ENCODE measurements at regions not wholly inside any gene's neighbourhood (a gene's known extent, or its start where the extent isn't known, plus 50 kb on each side); places are given as distances from the start of the nearest gene placed in this dataset.
"Not testable (repeated sequence)": the region's sequence is repeated elsewhere in the genome, so short reads cannot be mapped to it uniquely, and the experiment has no call there.

DNA sequence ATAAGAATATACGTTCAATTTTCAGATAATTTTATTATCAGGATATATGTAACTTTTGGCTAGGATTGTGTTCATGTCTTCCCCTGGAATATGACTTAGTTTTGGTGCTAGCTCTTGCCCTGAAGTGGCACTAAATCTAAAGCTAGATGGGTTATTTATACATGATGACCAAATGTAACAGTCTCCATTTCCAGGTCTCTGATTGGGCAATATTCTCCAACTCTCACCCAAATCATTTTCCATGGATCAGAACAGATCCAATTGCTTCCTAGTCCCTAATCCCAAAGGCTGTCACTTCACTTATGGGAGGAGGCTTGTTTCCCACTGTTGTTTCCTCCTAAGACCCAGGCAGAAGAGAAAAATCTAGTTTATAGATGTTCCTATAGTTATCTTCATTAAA lies 274.6 kb upstream of the SLC16A7 start:
- Histone ChIP-seq H3K27me3 (no peaks in the 10 kb centered on the region), H3K9ac (ENCODE audit: low read depth in 2 of 2, low read length in 2 of 2) (no peak overlapping the region), H3K4me1 (no peaks in the 10 kb centered on the region), H3K27ac (no peak overlapping the region), H3K36me3 (no peaks in the 10 kb centered on the region), H3K9me3 (no peaks in the 10 kb centered on the region), H3K4me3 (no peak overlapping the region)
- TF ChIP-seq, protein P1, sequence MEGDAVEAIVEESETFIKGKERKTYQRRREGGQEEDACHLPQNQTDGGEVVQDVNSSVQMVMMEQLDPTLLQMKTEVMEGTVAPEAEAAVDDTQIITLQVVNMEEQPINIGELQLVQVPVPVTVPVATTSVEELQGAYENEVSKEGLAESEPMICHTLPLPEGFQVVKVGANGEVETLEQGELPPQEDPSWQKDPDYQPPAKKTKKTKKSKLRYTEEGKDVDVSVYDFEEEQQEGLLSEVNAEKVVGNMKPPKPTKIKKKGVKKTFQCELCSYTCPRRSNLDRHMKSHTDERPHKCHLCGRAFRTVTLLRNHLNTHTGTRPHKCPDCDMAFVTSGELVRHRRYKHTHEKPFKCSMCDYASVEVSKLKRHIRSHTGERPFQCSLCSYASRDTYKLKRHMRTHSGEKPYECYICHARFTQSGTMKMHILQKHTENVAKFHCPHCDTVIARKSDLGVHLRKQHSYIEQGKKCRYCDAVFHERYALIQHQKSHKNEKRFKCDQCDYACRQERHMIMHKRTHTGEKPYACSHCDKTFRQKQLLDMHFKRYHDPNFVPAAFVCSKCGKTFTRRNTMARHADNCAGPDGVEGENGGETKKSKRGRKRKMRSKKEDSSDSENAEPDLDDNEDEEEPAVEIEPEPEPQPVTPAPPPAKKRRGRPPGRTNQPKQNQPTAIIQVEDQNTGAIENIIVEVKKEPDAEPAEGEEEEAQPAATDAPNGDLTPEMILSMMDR (IDR thresholded peaks at IDR 0.05) = no peak
- intact Hi-C loops (cut with DNase I) = no loop called here
- no peak for DNase-seq

DNA sequence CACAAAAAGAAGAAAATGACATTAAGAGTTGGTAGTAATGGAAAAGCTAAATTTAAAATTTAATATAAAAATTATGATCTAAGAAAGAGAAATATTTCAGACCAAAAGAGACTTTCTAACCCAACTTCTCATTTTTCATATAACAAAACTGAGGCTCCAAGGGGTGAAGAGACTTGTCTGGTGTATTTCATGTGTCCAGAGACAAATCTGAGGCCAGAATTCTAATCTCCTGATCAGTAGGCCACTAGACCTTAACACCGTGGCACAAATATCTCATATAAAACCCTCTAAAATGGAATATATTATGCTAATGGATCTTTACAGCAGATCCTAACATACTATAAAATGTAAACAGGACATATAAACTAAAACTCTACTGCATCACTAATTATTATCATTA lies 275.7 kb upstream of the SLC16A7 start:
- H3K27ac ChIP-seq = no peak overlapping the region
- intact Hi-C loops (cut with DNase I) = no loop called here

DNA sequence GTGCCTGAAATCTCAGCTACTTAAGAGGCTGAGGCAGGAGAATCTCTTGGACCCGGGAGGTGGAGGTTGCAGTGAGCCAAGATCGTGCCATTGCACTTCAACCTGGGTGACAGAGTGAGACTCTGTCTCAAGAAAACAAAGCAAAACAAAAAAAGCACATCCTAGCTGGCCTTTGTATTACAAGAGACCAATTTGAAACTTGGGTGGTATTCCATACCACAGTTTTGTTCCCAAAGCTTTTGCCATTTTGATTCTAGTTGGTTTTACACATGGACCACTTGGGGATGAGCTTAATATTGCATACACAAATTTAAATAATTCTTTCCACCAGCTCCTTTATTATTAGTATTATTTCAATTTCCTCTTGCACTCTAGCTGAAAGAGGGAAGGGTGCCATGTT lies 276.9 kb upstream of the SLC16A7 start:
- H3K9ac ChIP-seq (ENCODE audit: low read depth in 2 of 2, low read length in 2 of 2) = no peak overlapping the region
- intact Hi-C loops (cut with DNase I) = no loop called here
- no peak overlapping the region for H3K4me3 ChIP-seq
- no peak overlapping the region for H3K27ac ChIP-seq
- no peaks in the 10 kb centered on the region for H3K4me1 ChIP-seq
- no peaks in the 10 kb centered on the region for H3K36me3 ChIP-seq
- no peaks in the 10 kb centered on the region for H3K9me3 ChIP-seq
- no peaks in the 10 kb centered on the region for H3K27me3 ChIP-seq
- no peak for DNase-seq
- TF ChIP-seq, protein P1 (IDR thresholded peaks at IDR 0.05) = no peak

More for the DNA sequence above, 275.7 kb upstream of the SLC16A7 start:
- Histone ChIP-seq H3K4me3 (no peak overlapping the region), H3K36me3 (no peaks in the 10 kb centered on the region), H3K27me3 (no peaks in the 10 kb centered on the region), H3K9me3 (no peaks in the 10 kb centered on the region), H3K9ac (ENCODE audit: low read depth in 2 of 2, low read length in 2 of 2) (no peak overlapping the region), H3K4me1 (no peaks in the 10 kb centered on the region)
- DNase-seq = no peak
- TF ChIP-seq, protein P1 (IDR thresholded peaks at IDR 0.05) = no peak

DNA sequence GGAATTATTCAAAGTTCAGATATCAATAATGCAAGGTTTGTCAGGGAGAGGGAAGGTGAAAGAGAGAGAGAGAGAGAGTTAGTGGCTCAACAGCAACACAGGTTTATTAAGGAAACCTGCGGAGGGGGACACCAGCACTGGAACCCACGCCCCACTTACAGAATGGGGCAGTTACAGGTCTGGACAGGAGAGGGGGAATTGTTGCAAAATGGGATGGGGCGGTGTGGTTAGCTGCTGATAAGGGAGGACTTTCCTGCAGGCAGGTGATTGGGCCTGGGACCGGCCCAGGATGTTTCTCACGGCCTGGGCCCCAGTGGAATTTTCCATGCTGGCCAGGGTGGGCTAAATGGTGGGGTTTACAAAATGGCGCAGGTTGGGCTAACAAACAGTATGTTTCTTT lies 278.2 kb upstream of the SLC16A7 start:
- H3K27ac ChIP-seq = no peak overlapping the region
- no peak for DNase-seq
- no peaks in the 10 kb centered on the region for H3K9me3 ChIP-seq
- TF ChIP-seq, protein P1 (IDR thresholded peaks at IDR 0.05) = no peak
- no peaks in the 10 kb centered on the region for H3K4me1 ChIP-seq
- H3K27me3 ChIP-seq = no peaks in the 10 kb centered on the region
- no peak overlapping the region for H3K4me3 ChIP-seq
- H3K9ac ChIP-seq (ENCODE audit: low read depth in 2 of 2, low read length in 2 of 2) = no peak overlapping the region
- intact Hi-C loops (cut with DNase I) = no loop called here
- no peaks in the 10 kb centered on the region for H3K36me3 ChIP-seq

DNA sequence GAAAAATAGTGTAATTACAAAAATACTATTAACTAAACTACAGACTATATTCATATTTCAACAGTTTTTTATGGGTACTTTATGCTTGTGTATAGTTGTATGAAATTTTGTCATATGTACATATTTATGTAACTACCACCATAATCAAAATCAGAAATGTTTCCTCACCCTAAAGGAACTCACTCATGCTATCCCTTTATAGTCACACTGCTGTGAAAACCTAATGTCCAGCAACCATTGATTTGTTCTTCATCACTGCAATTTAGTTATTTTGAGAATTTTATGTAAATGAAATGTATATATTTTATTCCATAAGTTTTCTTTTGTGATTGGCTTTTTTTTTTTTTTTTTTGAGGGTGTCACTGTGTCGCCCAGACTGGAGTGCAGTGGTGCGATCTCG lies 278.9 kb upstream of the SLC16A7 start:
- intact Hi-C loops (cut with DNase I) = no loop called here
- no peak for DNase-seq
- no peak overlapping the region for H3K27ac ChIP-seq
- no peak overlapping the region for H3K9ac ChIP-seq (ENCODE audit: low read depth in 2 of 2, low read length in 2 of 2)
- no peaks in the 10 kb centered on the region for H3K27me3 ChIP-seq
- no peaks in the 10 kb centered on the region for H3K4me1 ChIP-seq
- H3K9me3 ChIP-seq = no peaks in the 10 kb centered on the region
- no peak overlapping the region for H3K4me3 ChIP-seq
- no peaks in the 10 kb centered on the region for H3K36me3 ChIP-seq
- TF ChIP-seq, protein P1 (IDR thresholded peaks at IDR 0.05) = no peak

DNA sequence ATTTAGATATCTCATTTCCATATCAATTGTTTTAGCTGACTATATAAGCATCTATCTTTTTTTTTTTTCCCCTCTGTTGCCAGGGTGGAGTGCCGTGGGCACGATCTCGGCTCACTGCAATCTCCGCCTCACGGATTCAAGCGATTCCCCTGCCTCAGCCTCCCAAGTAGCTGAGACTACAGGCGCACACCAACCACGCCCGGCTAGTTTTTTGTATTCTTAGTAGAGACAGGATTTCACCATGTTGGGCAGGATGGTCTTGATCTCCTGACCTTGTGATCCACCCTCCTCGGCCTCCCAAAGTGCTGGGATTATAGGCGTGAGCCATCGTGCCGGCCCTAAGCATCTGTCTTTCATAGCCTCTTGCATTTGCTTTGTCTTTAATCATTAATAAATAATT lies 279.5 kb upstream of the SLC16A7 start:
- H3K4me1 ChIP-seq; H3K9ac ChIP-seq (ENCODE audit: low read depth in 2 of 2, low read length in 2 of 2); DNase-seq; H3K27me3 ChIP-seq; H3K36me3 ChIP-seq; intact Hi-C loops (cut with DNase I); H3K9me3 ChIP-seq; H3K4me3 ChIP-seq; H3K27ac ChIP-seq: not testable (repeated sequence)

All from colonic mucosa (tissue), 4 donors.